SK-N-MC (cell line): ENCODE measurements at regions not wholly inside any gene's neighbourhood (a gene's known extent, or its start where the extent isn't known, plus 50 kb on each side); places are given as distances from the start of the nearest gene placed in this dataset.

ENCODE experiments used
- EZH2 ChIP-seq: fragments of 200-600 bp; sonication (generic); IDR thresholded peaks from one replicate; pipeline ENCODE4 v1.6.1; 2017; ENCODE audit warnings: antibody characterized with exemption
- POLR2AphosphoS5 ChIP-seq: IDR thresholded peaks from 2 replicates; pipeline ENCODE4 v1.6.1; 2012; ENCODE audit warnings: mild to moderate bottlenecking, low read depth, low read length, borderline replicate concordance

DNA sequence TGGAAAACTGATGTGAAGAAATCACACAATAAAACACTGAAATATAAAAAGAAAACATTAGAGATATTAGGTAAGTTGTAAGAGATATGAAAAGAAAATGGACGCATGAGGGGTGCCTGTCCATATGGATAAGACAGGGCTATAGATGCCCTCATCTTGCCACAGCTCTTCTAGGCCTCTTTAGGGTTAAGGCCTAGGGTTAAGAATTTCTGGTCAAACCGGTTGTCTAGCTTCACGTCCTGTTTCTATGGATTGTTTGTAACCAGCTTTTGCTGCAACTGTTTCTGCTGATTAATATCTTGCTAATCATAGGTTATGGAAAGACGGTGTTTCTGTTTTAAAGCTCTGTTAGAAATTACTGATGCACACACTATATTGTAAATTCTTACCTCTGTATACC, 389.9 kb upstream of the CTNND2 start:
- TF ChIP-seq POLR2AphosphoS5 (no peak), EZH2 (no peak)
